ENCODE measurements at regions not wholly inside any gene's neighbourhood (a gene's known extent, or its start where the extent isn't known, plus 50 kb on each side); places are given as distances from the start of the nearest gene placed in this dataset.

DNA sequence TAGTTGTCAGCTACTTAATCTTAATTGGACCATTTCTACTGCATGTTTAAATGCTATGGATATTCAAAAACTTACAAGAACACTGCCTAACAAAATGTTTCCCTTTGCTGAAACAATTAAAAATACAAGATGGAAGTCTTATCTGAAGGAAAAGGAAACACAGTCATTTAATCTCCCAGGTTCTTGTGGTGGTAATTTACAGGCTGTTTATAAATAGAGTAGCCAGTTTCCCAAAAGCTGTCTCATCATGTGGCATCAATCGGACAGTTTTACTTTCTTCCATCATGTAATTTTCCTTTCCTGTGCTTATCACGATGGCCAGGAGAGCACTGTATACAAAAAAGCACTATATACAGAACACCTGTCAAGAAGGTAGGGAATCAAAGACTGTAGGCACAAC is 368.1 kb downstream of the ZEB2 start:
- Histone ChIP-seq H3K27me3 (ENCODE audit: control insufficient read depth in 2 of 2, insufficient read depth in 2 of 2, low read length in 2 of 2) (no peaks in the 10 kb centered on the region), H3K9me3 (replicated peaks in 1 of 2; ENCODE audit: control insufficient read depth in 1 of 2, insufficient read depth in 1 of 2, low read length in 2 of 2) (no peaks in the 10 kb centered on the region), H3K36me3 (replicated peaks in 1 of 2; ENCODE audit: control insufficient read depth in 1 of 2, insufficient read depth in 2 of 2, low read length in 2 of 2) (no peaks in the 10 kb centered on the region), H3K79me2 (ENCODE audit: insufficient read depth, low read length) (no peaks in the 10 kb centered on the region), H3K4me1 (ENCODE audit: control insufficient read depth in 1 of 2, insufficient read depth in 2 of 2, low read length in 2 of 2) (peaks cover 0 to 4% of the 10 kb centered on the region in 2 donors), H3K4me2 (replicated peaks; ENCODE audit: extremely low read depth, low read length, poor library complexity, severe bottlenecking) (no peak overlapping the region), H3K9ac (ENCODE audit: insufficient read depth, low read length, poor library complexity, severe bottlenecking) (no peak overlapping the region), H2AFZ (ENCODE audit: insufficient read depth, low read depth, low read length, poor library complexity, severe bottlenecking) (no peak overlapping the region), H3K27ac (ENCODE audit: low read depth in 1 of 2, low read length in 2 of 2) (no peak overlapping the region), H4K20me1 (ENCODE audit: insufficient read depth, low read length) (no peaks in the 10 kb centered on the region), H3K4me3 (replicated peaks in 1 of 3; ENCODE audit: low read depth in 2 of 3, low read length in 3 of 3) (no peak overlapping the region)
- H3K27me3 Mint-ChIP-seq (ENCODE audit: low read depth in 3 of 3): peaks cover 0 to 2% (median 0%) of the 10 kb centered on the region in 3 donors
- no peaks in the 10 kb centered on the region for H3K36me3 Mint-ChIP-seq
- intact Hi-C loops (cut with micrococcal nuclease): no loop called here
- H3K9me3 Mint-ChIP-seq: peaks cover 0 to 1% (median 0%) of the 10 kb centered on the region in 7 donors
- whole genome bisulfite sequencing (ENCODE audit: insufficient coverage): 30% methylated on average over 2 of the region's 2 CpGs
- H3K27ac Mint-ChIP-seq: no peak overlapping the region
- no peak for DNase-seq
- TF ChIP-seq, protein P1, sequence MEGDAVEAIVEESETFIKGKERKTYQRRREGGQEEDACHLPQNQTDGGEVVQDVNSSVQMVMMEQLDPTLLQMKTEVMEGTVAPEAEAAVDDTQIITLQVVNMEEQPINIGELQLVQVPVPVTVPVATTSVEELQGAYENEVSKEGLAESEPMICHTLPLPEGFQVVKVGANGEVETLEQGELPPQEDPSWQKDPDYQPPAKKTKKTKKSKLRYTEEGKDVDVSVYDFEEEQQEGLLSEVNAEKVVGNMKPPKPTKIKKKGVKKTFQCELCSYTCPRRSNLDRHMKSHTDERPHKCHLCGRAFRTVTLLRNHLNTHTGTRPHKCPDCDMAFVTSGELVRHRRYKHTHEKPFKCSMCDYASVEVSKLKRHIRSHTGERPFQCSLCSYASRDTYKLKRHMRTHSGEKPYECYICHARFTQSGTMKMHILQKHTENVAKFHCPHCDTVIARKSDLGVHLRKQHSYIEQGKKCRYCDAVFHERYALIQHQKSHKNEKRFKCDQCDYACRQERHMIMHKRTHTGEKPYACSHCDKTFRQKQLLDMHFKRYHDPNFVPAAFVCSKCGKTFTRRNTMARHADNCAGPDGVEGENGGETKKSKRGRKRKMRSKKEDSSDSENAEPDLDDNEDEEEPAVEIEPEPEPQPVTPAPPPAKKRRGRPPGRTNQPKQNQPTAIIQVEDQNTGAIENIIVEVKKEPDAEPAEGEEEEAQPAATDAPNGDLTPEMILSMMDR (IDR thresholded peaks at IDR 0.05): no peak
- peaks cover 9% of the 10 kb centered on the region for H3K4me1 Mint-ChIP-seq
- no peak overlapping the region for H3K4me3 Mint-ChIP-seq

DNA sequence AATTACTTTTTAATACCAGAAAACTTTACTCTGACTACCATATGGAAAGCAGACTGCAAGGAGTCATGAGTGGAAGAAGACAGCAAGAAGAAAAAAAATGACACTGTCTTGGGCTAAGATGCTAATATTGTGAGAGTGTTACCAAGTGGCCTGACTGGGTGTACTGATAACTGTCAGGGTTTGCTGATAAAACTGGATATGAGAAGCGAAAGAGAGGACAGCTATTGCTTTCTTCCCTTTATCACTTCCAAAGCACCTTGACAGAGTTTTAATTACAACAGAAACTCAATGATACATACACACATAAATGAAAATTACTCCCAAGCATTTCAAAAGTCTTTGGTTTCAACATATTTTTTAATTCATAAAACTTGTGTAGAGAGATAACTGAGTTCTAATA is 368.5 kb downstream of the ZEB2 start:
- no CpG with 5 or more reads among the region's 1 CpG for WGBS (ENCODE audit: insufficient coverage)
- Mint-ChIP-seq H3K9me3 (peaks cover 0 to 1% (median 0%) of the 10 kb centered on the region in 7 donors), H3K27me3 (ENCODE audit: low read depth in 3 of 3) (peaks cover 0 to 2% (median 0%) of the 10 kb centered on the region in 3 donors), H3K36me3 (no peaks in the 10 kb centered on the region), H3K27ac (no peak overlapping the region), H3K4me3 (no peak overlapping the region), H3K4me1 (peaks cover 9% of the 10 kb centered on the region)
- no peak overlapping the region for H2AFZ ChIP-seq (ENCODE audit: insufficient read depth, low read depth, low read length, poor library complexity, severe bottlenecking)
- no peaks in the 10 kb centered on the region for H4K20me1 ChIP-seq (ENCODE audit: insufficient read depth, low read length)
- no peak overlapping the region for H3K9ac ChIP-seq (ENCODE audit: insufficient read depth, low read length, poor library complexity, severe bottlenecking)
- H3K9me3 ChIP-seq (replicated peaks in 1 of 2; ENCODE audit: control insufficient read depth in 1 of 2, insufficient read depth in 1 of 2, low read length in 2 of 2): no peaks in the 10 kb centered on the region
- H3K27ac ChIP-seq (ENCODE audit: low read depth in 1 of 2, low read length in 2 of 2): no peak overlapping the region
- no peak for DNase-seq
- H3K4me1 ChIP-seq (ENCODE audit: control insufficient read depth in 1 of 2, insufficient read depth in 2 of 2, low read length in 2 of 2): peaks cover 0 to 4% of the 10 kb centered on the region in 2 donors
- H3K79me2 ChIP-seq (ENCODE audit: insufficient read depth, low read length): no peaks in the 10 kb centered on the region
- H3K27me3 ChIP-seq (ENCODE audit: control insufficient read depth in 2 of 2, insufficient read depth in 2 of 2, low read length in 2 of 2): no peaks in the 10 kb centered on the region
- no peak overlapping the region for H3K4me3 ChIP-seq (replicated peaks in 1 of 3; ENCODE audit: low read depth in 2 of 3, low read length in 3 of 3)
- TF ChIP-seq, protein P1 (IDR thresholded peaks at IDR 0.05): no peak
- H3K4me2 ChIP-seq (replicated peaks; ENCODE audit: extremely low read depth, low read length, poor library complexity, severe bottlenecking): no peak overlapping the region
- intact Hi-C loops (cut with micrococcal nuclease): no loop called here
- no peaks in the 10 kb centered on the region for H3K36me3 ChIP-seq (replicated peaks in 1 of 2; ENCODE audit: control insufficient read depth in 1 of 2, insufficient read depth in 2 of 2, low read length in 2 of 2)

All from CD14-positive monocyte (primary cell).